ENCODE measurements at regions not wholly inside any gene's neighbourhood (a gene's known extent, or its start where the extent isn't known, plus 50 kb on each side); places are given as distances from the start of the nearest gene placed in this dataset.

GRCh38 chr20:52859156-52859876 is 112.8 kb upstream of the TSHZ2 start:
- DNase-seq: no peak

DNA sequence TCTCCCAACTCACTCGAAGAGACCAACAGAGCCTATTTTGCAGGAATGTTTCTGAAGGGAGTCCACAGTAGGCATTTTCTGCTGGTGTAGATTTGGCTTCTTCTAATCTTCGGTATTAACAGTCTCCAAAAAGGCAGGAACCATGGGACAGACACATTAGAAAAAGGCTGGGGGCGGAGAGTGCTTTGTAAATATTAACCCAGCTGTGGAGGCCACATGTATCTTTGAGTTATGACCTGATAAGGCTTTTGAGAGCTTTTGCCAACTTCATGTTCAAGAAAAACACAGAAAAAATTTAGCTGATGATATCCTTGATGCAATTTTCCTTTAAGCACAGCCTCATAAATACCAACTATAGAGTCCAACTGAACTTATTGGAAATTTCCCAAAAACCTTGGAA is 119.4 kb upstream of the TSHZ2 start:
- DNase-seq: no peak

GRCh38 chr20:52847731-52848359 is 124.3 kb upstream of the TSHZ2 start:
- DNase-seq: no peak

DNA sequence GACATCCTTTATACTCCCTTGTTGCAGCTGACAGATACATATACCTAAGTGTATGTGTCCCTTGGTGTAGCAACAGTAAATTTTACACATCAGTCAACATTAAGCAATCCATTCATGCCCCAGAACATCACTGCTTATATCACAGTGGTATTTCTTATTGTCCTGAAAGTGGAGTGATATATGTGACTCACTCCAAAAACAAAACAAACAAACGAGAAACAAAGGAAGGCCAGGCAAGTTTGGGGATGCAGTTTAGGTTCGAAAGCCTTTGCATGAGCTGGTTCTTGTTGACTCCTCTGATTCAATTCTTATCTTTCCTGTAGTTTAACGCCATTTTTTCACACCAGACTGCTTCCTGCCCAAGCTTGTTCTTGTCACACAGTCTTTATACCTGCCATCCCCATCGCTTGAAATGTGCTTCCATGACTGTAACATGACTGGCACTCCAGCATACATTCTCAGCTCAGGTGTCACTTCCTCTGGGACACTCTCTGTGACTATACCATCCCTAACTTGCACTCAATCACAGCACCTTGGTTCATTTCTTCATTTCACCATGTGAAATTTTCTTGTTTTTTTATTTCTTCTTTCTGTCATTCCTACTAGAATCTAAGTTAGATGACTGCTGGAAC is 125.0 kb upstream of the TSHZ2 start:
- no peak for DNase-seq

- DNase-seq: no peak
These were observed 127.1 kb upstream of the TSHZ2 start for GRCh38 chr20:52845044-52845443.

DNA sequence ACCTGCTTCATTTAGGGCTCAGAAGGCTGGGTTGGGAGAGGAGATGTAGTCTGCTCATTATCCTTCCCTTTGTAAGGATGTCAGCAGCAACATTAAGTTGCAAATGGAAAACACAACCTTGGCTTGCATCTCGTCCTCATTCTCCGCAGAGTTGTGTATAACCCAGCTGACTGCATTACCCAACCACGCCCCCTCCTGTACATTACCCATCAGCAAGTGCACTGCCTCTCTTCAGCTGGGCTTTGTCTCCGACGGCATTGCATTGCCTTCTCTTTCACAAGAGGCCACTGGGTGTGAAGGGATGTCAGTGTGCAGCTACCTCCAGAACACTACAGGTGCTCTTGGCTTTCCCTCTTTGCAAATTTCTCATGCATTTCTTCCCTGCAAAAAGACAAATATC is 128.7 kb upstream of the TSHZ2 start:
- no peak for DNase-seq

DNA sequence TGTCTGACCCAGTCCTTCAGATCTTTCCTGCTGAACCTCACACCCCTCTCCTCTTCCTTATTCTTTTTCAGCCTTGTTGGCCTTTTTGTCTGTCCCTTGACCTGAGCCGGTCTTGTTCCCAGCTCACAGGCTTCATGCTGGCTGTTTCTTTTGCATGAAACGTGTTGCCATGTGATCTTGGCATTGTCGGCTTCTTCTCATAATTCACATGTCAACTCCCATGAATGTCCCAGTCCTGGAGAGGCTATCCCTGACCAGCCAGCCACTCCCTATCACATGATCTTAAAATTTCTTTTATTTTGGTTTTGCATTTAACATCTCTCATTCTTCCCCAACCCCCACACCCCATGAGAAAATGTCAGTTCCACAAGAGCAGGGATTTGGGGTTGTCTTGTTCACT is 131.2 kb upstream of the TSHZ2 start:
- no peak for DNase-seq

- DNase-seq: no peak
These were observed 132.1 kb upstream of the TSHZ2 start for GRCh38 chr20:52840041-52840440.

DNA sequence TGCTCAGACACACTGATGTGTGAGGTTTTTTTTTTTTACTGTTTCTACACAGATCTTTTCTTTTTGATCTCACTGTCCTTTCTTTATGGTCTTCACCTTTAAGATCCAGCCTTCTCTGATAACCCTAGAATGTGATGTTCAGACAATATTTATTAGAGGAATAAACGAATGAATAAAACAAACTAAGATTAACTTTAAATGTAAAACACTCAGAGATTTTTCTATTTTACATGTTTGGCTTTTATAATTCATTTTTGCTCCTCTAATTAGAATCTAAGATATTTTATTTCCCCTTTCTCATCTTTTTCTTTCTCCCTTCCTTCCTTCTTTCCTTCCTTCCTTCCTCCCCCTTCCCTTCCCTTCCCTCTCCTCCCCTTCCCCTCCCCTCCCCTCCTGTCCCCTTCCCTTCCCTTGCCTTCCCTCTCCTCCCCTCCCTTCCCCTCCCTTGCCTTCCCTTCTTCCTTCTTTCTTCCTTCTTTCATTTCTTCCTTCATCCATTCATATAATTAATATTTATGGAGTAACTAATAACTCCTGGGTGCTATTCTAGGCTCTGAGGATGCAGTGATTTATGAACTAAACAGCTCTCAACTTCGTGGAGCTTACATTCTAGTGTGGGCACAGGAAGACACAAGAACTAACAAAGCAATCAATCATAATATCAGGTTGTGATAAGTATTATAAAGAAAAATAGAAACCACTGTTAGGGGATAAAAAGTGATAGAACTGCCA is 133.5 kb upstream of the TSHZ2 start:
- no peak for DNase-seq

DNA sequence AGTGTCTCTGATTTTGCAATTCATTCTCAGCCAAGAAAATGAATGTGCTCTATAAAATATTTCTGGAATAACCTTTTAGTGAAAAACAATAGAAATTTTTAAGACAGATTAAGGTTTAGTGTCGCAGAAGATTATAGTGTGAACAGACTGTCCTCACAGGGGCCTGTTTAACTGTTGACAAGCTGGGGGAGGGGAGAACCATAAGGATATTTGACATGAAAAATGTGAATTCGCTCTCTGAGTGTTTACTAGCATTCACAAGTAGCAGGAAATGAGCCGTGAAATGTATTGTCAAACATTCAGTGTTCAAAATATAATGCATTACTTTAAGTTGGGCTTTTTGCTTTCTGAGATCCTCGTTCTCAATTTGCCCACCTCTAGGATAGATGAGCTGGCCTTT is 134.8 kb upstream of the TSHZ2 start:
- DNase-seq: no peak

DNA sequence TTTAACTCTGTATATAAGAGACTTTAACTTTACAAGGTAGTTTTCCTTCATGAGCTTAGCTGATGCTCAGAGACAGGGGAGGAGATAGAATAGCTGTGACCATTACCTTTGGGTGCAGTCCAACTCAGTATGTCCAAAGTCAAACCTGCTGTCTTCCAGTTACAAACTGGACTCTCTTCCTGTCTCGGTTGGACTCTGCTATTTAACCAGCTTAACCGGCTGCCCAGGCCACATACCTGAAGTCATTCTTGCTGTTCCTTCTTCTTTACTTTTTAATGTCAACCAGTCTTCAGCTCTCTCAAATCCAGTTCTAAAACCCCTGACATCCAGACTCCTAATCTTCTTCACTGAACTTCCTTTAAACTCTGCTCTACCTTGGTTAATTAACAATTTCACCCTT is 138.3 kb upstream of the TSHZ2 start:
- DNase-seq: no peak

GRCh38 chr20:52832151-52832774 is 139.9 kb upstream of the TSHZ2 start:
- DNase-seq: no peak

DNA sequence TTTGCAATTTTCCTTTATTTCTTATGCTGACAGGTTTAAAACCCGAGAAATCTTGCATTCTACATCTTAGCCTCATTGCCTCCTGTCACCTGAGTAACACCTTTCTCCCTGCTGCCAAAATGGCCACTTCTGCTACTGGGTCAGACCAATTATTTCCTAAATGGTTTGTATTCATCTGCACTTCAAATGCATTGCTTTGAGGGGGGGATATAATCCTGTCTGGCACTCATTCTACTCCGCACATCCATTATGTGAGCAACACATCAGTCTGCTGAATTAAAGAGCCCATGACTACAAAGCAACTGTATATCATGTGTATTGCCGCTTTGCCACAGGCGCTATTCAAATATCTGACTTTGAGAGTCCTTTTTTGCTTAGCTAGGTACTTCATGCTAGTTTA is 141.6 kb upstream of the TSHZ2 start:
- DNase-seq: no peak

DNA sequence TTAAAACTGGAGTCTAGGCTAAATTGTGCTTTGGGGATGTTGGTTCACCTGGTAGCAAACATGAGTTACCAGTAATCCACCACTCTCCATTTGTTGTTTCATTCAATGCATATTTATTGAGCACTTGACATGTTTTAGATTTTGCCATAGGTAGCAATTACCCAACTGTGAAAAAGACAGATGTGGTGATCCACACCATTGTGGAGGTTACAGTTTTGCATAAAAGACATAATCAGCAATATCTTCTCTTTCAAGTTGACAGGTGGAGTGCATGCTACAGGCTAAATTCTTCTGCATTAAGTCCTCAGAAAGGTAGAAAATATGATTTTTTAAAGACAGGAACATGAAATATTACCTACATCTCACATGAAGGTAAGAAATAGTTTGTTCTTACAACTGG is 143.0 kb upstream of the TSHZ2 start:
- no peak for DNase-seq

GRCh38 chr20:52828199-52828598 is 144.0 kb upstream of the TSHZ2 start:
- no peak for DNase-seq

GRCh38 chr20:52826722-52827121 is 145.4 kb upstream of the TSHZ2 start:
- no peak for DNase-seq

GRCh38 chr20:52826321-52826720 is 145.8 kb upstream of the TSHZ2 start:
- DNase-seq: no peak

DNA sequence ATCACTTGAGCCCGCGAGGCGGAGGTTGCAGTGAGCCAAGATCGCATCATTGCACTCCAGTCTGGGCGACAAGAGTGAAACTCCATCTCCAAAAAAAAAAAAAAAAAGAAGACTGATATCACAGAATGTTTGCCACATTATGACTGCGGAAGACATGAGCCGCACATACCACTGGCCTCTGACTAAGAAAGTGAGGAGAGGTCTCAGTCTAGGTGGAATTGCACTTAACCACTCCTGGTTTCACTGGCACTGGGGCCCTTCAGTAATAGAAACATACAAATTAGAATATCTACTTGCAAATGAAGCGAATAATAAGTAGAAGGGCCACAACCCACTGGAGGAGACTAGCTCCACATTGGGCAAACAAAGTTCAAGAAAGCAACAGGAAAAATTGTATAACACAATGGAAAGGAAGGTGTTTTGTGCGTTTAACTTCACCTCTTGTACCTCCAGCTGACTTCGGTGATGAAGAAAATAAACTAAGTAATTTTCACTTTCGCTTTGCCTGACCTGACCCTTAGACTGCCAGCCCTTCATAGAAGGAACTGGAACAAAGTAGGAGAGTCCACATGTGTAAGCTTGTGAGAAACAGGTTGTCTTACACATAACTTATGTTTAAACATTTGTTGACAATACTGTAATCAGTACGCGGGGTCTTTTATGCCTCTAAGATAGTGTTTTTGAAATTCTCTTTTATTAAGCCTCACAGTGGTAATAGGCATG is 147.5 kb upstream of the TSHZ2 start:
- DNase-seq: no peak

- no peak for DNase-seq
These were observed 148.9 kb upstream of the TSHZ2 start for GRCh38 chr20:52823303-52823702.

DNA sequence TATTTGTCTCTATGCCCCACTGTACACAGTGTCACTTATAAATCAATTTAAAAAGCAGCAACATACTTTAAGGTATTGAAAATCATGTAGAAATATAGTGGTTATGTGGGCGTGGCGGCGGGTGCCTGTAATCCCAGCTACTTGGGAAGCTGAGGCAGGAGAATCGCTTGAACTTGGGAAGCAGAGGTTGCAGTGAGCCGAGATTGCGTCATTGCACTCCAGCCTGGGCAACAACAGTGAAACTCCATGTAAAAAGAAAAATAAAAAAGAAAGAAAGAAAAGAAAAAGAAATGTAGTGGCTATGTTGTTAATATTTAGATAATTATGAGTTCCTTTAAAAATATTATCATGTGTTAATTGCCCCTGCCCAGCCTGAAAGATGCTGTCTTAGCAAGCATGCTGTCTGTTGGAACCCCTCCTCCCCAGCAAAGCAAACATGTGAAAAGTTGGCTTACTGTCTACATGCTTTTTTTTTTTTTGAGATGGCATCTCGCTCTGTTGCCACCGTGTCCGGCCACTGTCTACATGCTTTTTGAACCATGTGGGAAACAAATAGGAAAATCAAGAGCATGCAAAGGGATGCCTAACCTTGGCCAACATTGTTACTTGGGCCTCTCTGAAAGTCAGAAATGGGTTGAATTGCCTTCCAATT is 151.4 kb upstream of the TSHZ2 start:
- no peak for DNase-seq

- DNase-seq: no peak
These were observed 153.7 kb upstream of the TSHZ2 start for GRCh38 chr20:52818491-52818890.

DNA sequence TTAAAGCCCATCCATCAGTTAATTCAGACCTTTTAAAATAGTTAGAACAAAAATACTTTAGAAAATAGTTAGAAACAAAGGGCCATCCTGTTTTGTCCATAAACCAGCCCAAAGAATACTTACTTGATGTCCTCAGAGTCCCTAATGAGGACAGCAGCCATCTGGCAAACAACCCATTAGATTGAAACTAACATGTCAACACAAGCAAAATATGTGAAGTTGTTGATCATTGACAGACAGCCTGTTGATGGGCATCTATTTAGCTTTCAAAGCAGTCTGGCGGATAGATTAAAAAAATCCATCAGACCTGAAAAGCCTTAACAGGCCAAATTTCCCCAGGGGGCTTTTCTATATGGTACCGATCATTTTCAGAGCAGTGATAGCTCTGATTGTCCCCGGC is 154.2 kb upstream of the TSHZ2 start:
- DNase-seq: no peak
